CD4-positive, alpha-beta T cell treated with Interleukin-17A for 1 hour (primary cell): ENCODE measurements at regions not wholly inside any gene's neighbourhood (a gene's known extent, or its start where the extent isn't known, plus 50 kb on each side); places are given as distances from the start of the nearest gene placed in this dataset.

Experiments used
- DNase-seq: peaks from one replicate; pipeline ENCODE4 v3.0.0-alpha.2; 2020

DNA sequence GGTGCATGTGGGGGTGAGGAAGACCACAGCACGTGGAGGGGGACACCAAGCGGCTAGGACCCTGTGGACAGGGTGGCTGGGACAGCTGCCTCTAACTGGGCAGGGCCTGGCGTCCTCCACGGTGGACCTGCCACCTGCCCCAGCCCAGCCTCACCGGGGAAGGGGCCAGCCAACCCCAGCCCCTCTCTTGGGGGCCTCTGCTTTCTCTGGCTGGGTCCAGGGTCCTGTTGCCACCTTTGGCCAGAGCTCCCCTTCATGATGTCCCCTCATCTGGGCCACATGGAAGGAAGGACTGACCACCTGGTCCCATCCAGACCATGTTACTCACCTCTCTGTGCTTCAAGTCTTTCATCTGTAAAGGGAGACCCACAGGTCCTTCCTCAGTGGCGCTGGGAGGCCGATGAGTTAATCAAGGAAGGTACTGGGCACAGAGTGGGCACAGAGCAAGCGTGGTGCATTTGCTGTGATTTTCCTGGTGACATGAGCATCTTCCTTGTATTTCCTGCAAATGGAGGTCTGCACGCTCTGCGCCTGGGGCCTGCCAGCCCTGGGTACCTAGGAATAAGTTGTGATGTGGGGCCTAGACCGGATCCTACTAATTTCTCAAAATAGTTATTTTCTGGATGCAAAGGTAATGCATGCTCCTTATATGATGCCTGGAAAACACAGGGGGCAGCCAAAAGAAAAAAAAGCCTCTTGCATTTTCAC is 538.4 kb downstream of the TBC1D22A start:
- DNase-seq: no peak

DNA sequence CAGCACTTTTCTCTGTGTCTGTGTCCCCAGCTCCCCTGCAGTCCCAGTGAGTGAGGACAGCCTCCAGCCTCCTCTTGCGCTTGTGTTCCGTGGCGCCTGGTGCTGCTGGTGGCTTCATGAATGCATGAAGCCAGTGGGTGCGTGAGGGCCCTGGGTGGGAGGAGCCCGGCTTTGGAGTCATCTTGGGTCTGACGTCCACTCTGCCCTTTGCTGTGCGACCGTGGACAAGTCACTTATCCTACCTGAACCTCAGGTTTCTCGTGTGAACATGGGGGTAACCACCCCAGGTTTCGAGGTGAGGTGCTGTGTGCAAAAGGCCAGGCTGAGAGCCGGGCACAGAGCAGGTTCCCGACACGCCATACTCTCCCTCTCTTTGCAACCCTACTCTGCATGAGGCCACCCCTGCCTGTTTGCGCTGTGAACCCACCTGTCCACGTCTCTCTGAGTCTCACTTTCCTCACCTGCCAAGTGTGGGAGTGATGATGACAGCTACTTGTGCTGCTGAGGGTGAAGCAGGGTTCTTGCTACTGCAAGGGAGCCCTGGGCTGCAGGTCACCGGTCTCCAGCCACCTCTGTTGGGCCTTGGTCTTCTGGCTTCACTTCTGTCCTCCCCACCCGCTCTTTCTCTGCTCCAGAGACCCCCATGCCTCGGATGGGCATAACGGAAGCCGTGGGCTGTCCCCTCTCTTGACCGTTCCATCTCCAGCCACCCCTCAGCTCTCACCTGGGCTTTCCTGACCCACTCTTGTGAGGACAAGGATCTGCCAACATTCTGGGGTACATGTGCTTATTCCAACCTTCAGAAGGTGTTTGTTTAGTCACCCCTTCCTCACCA is 537.6 kb downstream of the TBC1D22A start:
- no peak for DNase-seq

- DNase-seq: no peak
These were observed 536.9 kb downstream of the TBC1D22A start for GRCh38 chr22:47299211-47299862.

DNA sequence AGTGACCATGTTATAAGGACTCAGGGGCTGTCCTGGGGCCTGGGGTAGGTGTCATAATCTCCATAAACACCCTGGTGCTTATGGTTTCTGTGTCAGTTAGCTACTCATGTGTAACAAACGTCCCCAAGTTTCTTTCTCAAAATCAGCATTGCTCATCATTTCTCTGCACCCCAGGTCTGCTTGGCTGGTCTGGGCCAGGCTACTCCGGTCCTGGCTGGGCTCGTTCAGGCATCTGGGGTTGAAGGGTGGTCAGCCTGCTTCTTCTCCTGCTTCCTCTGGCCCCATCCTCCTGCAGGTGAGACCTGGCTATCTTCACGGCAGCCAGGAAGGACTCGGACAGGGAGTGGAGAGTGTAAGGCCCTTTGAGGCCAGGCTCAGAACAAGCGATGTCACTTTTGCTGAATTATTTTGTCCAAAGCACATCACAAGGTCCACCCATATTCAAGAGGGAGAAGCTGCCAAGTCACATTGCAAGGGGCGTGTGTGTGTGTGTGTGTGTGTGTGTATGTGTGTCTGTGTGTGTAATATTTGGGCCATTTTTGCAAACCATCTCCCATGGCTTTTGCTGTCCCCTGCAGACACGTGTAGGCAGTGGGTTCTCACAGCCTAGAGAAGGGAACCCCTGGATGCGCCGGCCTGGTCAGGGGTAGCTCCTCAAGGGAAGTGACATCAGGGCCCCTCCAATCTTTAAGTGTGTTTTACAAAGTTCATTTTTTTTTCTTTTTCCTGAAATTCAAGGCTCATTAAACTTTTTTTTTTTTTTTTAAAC is 535.8 kb downstream of the TBC1D22A start:
- no peak for DNase-seq

DNA sequence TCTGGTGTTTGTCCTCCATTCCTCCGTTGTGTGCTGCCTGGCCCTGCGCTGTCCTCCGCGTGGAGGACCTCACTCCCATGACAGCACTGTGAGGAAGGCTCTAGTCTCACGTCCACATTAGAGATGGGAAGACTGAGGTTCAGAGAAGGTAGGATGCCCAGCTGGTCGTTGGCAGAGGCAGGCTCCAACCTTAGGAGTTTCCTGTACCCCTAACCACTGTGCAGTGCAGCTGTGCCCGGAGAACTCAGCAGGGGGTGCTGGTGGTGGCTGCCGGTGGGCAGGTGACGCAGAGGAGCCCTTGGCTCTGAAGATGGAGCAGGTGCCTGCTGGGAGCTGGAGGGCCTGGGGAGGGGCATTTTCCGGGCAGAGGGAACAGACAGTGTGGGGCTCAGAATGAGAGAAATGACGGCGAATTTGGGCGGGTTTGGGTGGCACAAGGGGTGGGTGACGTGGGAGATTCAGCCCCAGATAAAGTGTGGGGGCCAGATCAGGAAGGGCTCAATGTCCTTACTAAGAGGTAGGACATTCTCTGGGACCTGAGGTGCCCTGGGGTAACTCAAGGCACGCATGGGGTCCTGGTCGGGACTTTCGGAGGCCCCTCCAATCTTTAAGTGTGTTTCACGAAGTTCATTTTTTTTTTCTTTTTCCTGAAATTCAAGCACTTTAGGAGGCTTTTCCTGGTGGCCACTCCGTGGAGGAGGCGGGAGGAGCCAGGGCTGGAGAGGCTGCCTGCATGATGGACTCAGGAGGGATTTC is 535.0 kb downstream of the TBC1D22A start:
- DNase-seq: no peak

DNA sequence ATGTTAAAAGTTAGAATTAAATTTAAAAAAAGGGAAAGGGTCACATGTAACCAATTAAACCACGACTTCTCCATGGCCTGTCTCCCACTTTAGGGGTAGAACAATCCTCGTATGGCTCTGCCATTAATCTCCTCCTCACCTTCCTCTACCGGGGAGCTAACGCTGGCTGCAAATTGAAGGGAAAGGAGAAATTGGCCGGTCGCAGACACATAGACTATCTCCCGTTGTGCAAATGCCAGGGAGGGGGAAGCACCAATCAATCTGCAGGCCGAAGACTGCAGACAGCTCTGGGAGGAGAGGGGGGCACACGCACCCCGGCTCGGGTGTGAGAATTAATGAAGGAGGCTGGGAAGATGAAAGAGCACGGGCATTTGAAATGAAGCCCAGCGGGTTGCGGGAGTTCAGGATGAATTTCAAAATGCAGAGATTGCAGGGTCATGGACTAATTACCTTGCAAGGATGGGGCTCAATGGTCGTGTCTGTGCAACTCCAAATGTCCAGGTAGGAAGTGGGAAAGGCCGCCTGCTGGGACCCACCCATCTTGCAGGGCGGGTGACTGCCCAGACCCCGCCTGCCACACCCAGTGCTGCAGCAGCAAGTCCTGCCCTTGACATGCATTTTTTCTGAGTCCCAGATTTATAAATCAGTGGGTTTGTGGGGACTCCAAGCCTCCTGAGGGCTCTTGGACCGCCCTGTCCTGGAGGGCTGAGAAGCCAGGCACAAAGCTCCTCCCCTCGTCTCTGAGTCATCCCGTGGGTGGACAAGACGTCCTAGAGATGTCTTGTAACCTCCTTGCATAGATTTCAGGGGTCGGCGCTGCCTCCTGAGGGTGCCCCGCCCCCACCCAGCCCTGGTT is 534.2 kb downstream of the TBC1D22A start:
- no peak for DNase-seq

DNA sequence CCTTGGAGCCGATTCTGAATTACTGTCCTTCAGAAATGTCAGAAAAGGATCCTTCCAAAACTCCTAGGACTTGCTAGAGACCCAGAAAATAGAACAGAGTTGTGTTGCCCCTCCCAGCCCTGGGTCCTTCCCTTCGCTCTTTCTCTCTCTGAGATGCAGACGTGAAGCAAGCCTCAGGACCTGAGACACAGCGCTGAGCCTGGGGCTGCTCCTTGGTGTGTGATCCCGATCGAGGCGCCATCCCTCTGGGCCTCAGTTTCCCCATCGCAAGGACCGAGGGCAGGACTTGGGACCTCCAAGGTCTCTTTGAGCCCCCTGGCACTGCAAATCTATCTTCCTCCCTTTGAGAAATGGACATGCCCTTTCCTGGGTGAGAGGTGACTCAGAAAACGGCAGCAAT is 533.5 kb downstream of the TBC1D22A start:
- DNase-seq: no peak

DNA sequence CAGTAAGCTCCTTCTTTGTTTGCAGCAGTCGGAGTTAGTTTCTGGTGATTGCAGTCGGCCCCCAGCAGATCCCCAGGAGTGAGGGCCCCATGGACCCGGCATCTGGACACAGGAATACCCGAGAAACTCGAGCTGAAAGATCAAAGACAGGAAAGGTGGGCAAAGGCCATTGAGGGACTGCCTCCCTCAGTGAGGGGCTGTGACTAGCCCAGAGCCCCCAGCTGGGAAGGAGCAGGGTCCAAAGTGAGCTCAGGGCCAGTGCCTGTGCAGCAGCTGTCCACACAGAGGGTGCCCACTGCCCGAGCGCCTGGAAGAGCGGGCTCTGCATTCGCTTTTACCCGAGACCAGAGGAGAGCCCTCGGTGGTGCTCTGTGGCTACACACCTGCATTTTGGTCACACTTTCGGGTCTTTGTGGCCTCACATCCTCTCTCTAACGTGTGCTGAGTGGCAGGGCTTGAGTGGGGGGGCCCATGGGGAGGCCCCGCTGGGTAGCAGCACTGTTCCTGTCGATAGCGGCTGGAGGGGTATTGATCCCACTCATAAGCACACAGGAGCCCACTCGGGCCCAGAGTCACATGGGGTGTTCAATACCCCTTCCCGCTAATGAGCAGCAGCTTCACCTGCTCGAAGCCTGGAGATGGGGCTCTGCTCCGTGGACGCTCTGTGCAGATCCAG is 532.9 kb downstream of the TBC1D22A start:
- DNase-seq: no peak

DNA sequence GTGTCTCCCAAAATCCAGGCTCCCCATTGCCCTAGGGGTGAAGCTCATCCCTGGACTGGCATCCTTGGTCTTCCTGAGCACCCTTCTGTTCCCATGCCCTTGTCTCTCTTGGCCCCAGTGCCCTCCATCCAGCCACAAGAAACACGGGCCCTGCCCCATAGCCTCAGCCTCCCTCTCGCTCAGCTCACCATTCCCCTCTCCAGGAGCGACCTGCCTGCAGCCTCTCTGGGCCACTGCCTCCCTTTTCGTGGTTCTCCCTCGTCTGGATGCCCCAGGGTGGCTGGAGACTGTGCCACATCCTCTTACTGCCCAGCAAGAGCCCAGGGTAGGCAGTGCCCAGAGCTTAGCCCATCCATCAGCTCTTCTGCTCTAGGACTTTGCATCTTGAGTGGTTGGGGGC is 532.1 kb downstream of the TBC1D22A start:
- no peak for DNase-seq

DNA sequence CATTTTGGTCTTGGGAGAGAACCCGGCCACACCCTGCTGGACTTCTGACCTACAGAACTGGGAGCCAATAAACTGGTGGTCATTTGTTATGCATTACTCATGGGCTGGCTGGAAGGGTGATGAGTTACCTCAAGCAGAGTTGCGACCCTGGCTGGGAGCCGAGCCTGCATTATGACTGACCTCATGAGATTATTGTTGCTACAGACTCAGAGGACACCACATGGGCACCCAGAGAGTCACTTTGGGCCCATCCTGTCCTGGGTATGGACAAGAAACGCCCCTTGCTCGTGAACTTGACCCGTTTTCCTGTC is 531.7 kb downstream of the TBC1D22A start:
- no peak for DNase-seq

GRCh38 chr22:47293368-47294221 is 531.1 kb downstream of the TBC1D22A start:
- no peak for DNase-seq

- DNase-seq: no peak
These were observed 530.3 kb downstream of the TBC1D22A start for GRCh38 chr22:47292546-47293320.

DNA sequence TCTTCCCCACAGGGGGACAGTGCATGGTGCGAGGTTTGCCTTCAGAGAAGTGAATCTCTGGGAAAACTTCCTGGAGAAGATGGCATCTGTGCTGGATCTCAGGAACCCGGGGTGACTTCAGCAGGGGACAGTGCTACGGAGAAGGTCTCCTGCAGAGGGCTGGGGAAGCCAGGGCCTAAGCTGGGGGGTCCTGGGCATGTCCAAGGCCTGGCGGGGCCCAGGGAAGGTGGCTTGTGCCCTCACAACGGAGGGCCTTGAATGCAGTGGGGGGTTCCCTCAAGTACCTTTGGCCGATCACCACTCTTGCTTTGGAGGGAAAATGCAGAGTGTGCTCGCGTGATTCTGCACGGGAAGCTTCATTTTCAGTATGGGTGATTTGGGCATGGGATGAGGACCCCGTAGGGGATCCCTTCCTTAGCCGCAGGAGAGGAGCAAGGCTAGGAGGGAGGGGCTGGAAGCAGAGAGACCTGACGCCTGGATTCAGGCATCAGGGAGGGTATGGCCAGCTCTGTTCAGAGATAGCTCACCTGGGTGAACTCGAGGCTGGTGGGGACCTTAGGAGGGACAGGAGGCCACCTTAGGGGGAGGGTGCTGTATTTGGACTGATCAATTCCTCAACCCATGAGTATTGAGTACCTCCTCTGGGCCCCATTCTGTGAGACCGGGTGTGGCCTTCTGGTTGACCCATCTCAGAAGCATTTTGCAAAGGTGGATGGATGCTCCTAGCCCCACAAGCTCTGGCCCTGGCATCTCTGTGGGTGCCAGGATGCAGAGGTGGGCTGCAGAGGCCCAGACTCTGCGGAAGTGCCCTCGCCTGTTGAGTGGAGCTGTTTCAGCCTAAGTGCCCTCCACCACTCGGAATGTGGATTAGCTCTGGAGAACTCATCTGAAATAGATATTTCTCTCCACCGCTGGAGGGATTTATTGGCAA is 529.4 kb downstream of the TBC1D22A start:
- no peak for DNase-seq

- no peak for DNase-seq
These were observed 528.4 kb downstream of the TBC1D22A start for GRCh38 chr22:47290706-47291430.

GRCh38 chr22:47289336-47289985 is 527.0 kb downstream of the TBC1D22A start:
- no peak for DNase-seq

- DNase-seq: no peak
These were observed 526.2 kb downstream of the TBC1D22A start for GRCh38 chr22:47288680-47289079.

DNA sequence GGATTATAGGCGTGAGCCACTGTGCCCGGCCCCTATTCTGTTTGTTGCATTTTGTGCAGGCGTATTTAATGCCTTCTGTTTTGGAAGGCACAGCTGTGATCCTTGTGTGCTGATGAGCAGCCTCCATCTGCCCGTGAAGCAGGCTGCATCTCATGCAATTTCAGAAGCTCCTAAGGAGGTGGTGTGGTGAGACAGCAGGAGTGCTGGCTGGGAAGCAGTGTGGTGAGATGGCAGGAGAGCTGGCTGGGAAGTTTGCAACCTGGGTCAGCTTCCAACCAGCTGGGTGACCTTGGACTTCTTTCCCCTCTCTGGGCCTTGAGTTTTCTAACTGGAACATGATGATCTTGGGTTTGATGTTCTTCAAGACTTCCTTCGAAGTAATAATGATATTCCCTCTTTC is 525.1 kb downstream of the TBC1D22A start:
- no peak for DNase-seq
